Fibroblast of the conjunctiva (primary cell): ENCODE measurements at regions not wholly inside any gene's neighbourhood (a gene's known extent, or its start where the extent isn't known, plus 50 kb on each side); places are given as distances from the start of the nearest gene placed in this dataset.
"Not testable (repeated sequence)": the region's sequence is repeated elsewhere in the genome, so short reads cannot be mapped to it uniquely, and the experiment has no call there.

Experiments used
- DNase-seq: peaks from one replicate; pipeline ENCODE4 v3.0.0-alpha.2; 2010; ENCODE audit warnings: low read depth

GRCh38 chr11:110514967-110515366 is 85.2 kb downstream of the FDX1 start:
- DNase-seq = no peak

DNA sequence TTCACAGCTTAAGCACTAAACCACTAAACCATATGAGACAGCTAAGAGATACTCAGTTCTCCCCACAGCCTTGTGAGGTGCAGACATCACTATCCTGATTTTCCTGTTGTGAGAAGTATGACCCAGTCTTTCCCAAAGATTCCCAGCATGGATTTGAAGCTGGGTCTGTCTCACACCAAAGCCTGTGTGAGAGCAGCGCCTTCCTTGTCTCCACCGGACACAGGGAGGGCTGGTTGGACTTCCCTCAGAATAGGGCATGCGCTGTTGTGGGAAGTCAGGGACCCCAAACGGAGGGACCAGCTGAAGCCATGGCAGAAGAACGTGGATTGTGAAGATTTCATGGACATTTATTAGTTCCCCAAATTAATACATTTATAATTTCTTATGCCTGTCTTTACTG is 87.6 kb downstream of the FDX1 start:
- DNase-seq = not testable (repeated sequence)

GRCh38 chr11:110518809-110519514 is 89.2 kb downstream of the FDX1 start:
- DNase-seq = no peak

DNA sequence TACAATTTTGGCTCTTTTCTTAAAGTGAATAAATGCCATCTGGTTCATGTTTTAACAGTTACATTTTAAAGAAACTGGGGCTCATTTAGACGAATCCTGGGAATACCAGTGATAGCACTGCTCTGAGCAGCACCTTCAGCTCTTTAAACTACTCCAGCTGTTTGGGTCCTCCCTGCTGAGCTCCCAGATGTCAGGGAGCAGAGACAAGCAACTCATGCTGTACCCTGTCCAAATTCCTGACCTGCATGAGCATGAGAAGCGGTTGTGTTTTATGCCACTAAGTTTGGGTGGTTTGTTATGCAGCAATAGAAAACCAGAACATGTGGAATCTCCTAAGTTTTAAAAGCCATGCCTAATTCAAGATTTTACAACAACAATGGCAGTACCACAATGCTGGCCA is 90.0 kb downstream of the FDX1 start:
- DNase-seq = no peak

- no peak for DNase-seq
These were observed 92.7 kb downstream of the FDX1 start for GRCh38 chr11:110522471-110522870.

GRCh38 chr11:110524238-110524637 is 94.5 kb downstream of the FDX1 start:
- DNase-seq = peak; percentile 45

DNA sequence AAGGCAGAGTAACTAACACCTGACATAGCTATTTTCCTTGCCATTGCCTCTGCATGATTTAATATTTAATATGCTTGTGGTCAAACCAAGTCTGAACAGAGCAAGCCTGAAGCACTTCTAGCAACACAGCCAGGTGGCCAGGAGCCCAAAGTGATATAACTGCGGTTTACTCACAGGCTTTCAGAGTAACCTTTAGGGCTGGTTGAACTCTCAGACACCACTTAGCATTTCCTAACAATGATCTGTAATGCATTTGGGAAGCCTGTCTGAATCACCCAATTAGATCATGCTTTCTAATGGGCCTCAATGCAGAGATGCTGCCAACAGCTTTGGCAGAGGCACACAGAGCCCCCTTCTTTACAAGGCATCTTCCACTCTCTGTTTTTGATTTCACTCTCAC is 96.1 kb downstream of the FDX1 start:
- peak; percentile 50 for DNase-seq

GRCh38 chr11:110526323-110526722 is 96.6 kb downstream of the FDX1 start:
- DNase-seq = no peak
